ENCODE measurements at regions not wholly inside any gene's neighbourhood (a gene's known extent, or its start where the extent isn't known, plus 50 kb on each side); places are given as distances from the start of the nearest gene placed in this dataset.

GRCh38 chr5:165844571-165844970 lies 2339.2 kb downstream of the MAT2B start:
- H3K9me3 ChIP-seq (ENCODE audit: low read depth, low read length): no peaks in the 10 kb centered on the region
- H3K4me3 ChIP-seq: no peak overlapping the region
- H3K36me3 ChIP-seq (ENCODE audit: insufficient read depth, low read length): no peaks in the 10 kb centered on the region
- H3K9ac ChIP-seq (ENCODE audit: insufficient read length): no peak overlapping the region
- H3K27ac ChIP-seq: no peak overlapping the region
- TF ChIP-seq EZH2 (IDR thresholded peaks at IDR 0.05) (no peak), POLR2AphosphoS5 (IDR thresholded peaks at IDR 0.05; ENCODE audit: borderline replicate concordance, low read depth, low read length) (no peak), FOXP2 (optimal IDR thresholded peaks at IDR 0.05; ENCODE audit: control extremely low read depth, extremely low read length, insufficient read depth) (no peak)
- no peak for DNase-seq (ENCODE audit: low read depth, low spot score)

- no peak overlapping the region for H3K9ac ChIP-seq (ENCODE audit: insufficient read length)
- no peak for DNase-seq (ENCODE audit: low read depth, low spot score)
- no peaks in the 10 kb centered on the region for H3K36me3 ChIP-seq (ENCODE audit: insufficient read depth, low read length)
- TF ChIP-seq POLR2AphosphoS5 (IDR thresholded peaks at IDR 0.05; ENCODE audit: borderline replicate concordance, low read depth, low read length) (no peak), FOXP2 (optimal IDR thresholded peaks at IDR 0.05; ENCODE audit: control extremely low read depth, extremely low read length, insufficient read depth) (no peak), EZH2 (IDR thresholded peaks at IDR 0.05) (no peak)
- H3K27ac ChIP-seq: no peak overlapping the region
- no peaks in the 10 kb centered on the region for H3K9me3 ChIP-seq (ENCODE audit: low read depth, low read length)
- no peak overlapping the region for H3K4me3 ChIP-seq
Observed at GRCh38 chr5:165858118-165858517, 2352.7 kb downstream of the MAT2B start.

GRCh38 chr5:165859251-165859650 lies 2353.8 kb downstream of the MAT2B start:
- Histone ChIP-seq H3K36me3 (ENCODE audit: insufficient read depth, low read length) (no peaks in the 10 kb centered on the region), H3K9me3 (ENCODE audit: low read depth, low read length) (no peaks in the 10 kb centered on the region), H3K4me3 (no peak overlapping the region), H3K27ac (no peak overlapping the region), H3K9ac (ENCODE audit: insufficient read length) (no peak overlapping the region)
- no peak for DNase-seq (ENCODE audit: low read depth, low spot score)
- TF ChIP-seq POLR2AphosphoS5 (IDR thresholded peaks at IDR 0.05; ENCODE audit: borderline replicate concordance, low read depth, low read length) (no peak), EZH2 (IDR thresholded peaks at IDR 0.05) (no peak), FOXP2 (optimal IDR thresholded peaks at IDR 0.05; ENCODE audit: control extremely low read depth, extremely low read length, insufficient read depth) (no peak)

GRCh38 chr5:165863239-165863638 lies 2357.8 kb downstream of the MAT2B start:
- TF ChIP-seq FOXP2 (optimal IDR thresholded peaks at IDR 0.05; ENCODE audit: control extremely low read depth, extremely low read length, insufficient read depth) (no peak), EZH2 (IDR thresholded peaks at IDR 0.05) (no peak), POLR2AphosphoS5 (IDR thresholded peaks at IDR 0.05; ENCODE audit: borderline replicate concordance, low read depth, low read length) (no peak)
- no peak overlapping the region for H3K4me3 ChIP-seq
- no peak overlapping the region for H3K9ac ChIP-seq (ENCODE audit: insufficient read length)
- H3K36me3 ChIP-seq (ENCODE audit: insufficient read depth, low read length): no peaks in the 10 kb centered on the region
- no peak for DNase-seq (ENCODE audit: low read depth, low spot score)
- H3K27ac ChIP-seq: no peak overlapping the region
- no peaks in the 10 kb centered on the region for H3K9me3 ChIP-seq (ENCODE audit: low read depth, low read length)

GRCh38 chr5:165871291-165871690 lies 2365.9 kb downstream of the MAT2B start:
- Histone ChIP-seq H3K36me3 (ENCODE audit: insufficient read depth, low read length) (no peaks in the 10 kb centered on the region), H3K9me3 (ENCODE audit: low read depth, low read length) (no peaks in the 10 kb centered on the region), H3K4me3 (no peak overlapping the region), H3K9ac (ENCODE audit: insufficient read length) (no peak overlapping the region), H3K27ac (no peak overlapping the region)
- TF ChIP-seq POLR2AphosphoS5 (IDR thresholded peaks at IDR 0.05; ENCODE audit: borderline replicate concordance, low read depth, low read length): no peak
- TF ChIP-seq EZH2 (IDR thresholded peaks at IDR 0.05): no peak
- TF ChIP-seq FOXP2 (optimal IDR thresholded peaks at IDR 0.05; ENCODE audit: control extremely low read depth, extremely low read length, insufficient read depth): no peak
- no peak for DNase-seq (ENCODE audit: low read depth, low spot score)

DNA sequence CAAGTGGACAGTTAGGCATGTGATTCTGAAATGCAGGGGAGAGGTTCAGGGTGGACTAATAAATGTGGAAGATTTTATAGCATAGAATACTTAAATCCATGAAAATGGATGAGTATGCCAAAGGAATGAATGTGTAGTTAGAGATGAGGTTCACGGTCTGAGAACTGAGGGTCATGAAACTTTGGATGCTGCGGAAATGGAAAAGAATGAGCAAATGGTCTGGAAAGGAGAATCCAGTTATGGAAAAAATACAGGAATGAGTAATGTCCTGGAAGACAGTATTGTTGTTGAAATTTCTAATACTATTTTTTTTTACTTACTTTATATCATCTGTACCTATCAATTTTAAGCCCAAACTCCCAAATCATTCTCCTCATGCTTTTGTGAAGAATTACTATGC lies 2369.4 kb downstream of the MAT2B start:
- TF ChIP-seq POLR2AphosphoS5 (IDR thresholded peaks at IDR 0.05; ENCODE audit: borderline replicate concordance, low read depth, low read length): no peak
- TF ChIP-seq FOXP2 (optimal IDR thresholded peaks at IDR 0.05; ENCODE audit: control extremely low read depth, extremely low read length, insufficient read depth): no peak
- no peak for TF ChIP-seq EZH2 (IDR thresholded peaks at IDR 0.05)
- H3K4me3 ChIP-seq: no peak overlapping the region
- no peaks in the 10 kb centered on the region for H3K36me3 ChIP-seq (ENCODE audit: insufficient read depth, low read length)
- no peak overlapping the region for H3K27ac ChIP-seq
- DNase-seq (ENCODE audit: low read depth, low spot score): no peak
- no peak overlapping the region for H3K9ac ChIP-seq (ENCODE audit: insufficient read length)
- H3K9me3 ChIP-seq (ENCODE audit: low read depth, low read length): no peaks in the 10 kb centered on the region

GRCh38 chr5:165876538-165876937 lies 2371.1 kb downstream of the MAT2B start:
- TF ChIP-seq FOXP2 (optimal IDR thresholded peaks at IDR 0.05; ENCODE audit: control extremely low read depth, extremely low read length, insufficient read depth) (no peak), EZH2 (IDR thresholded peaks at IDR 0.05) (no peak), POLR2AphosphoS5 (IDR thresholded peaks at IDR 0.05; ENCODE audit: borderline replicate concordance, low read depth, low read length) (no peak)
- H3K36me3 ChIP-seq (ENCODE audit: insufficient read depth, low read length): no peaks in the 10 kb centered on the region
- no peak overlapping the region for H3K27ac ChIP-seq
- no peak overlapping the region for H3K9ac ChIP-seq (ENCODE audit: insufficient read length)
- no peak overlapping the region for H3K4me3 ChIP-seq
- no peak for DNase-seq (ENCODE audit: low read depth, low spot score)
- no peaks in the 10 kb centered on the region for H3K9me3 ChIP-seq (ENCODE audit: low read depth, low read length)

- Histone ChIP-seq H3K4me3 (no peak overlapping the region), H3K9ac (ENCODE audit: insufficient read length) (no peak overlapping the region), H3K36me3 (ENCODE audit: insufficient read depth, low read length) (no peaks in the 10 kb centered on the region), H3K9me3 (ENCODE audit: low read depth, low read length) (no peaks in the 10 kb centered on the region), H3K27ac (no peak overlapping the region)
- DNase-seq (ENCODE audit: low read depth, low spot score): no peak
- TF ChIP-seq POLR2AphosphoS5 (IDR thresholded peaks at IDR 0.05; ENCODE audit: borderline replicate concordance, low read depth, low read length) (no peak), FOXP2 (optimal IDR thresholded peaks at IDR 0.05; ENCODE audit: control extremely low read depth, extremely low read length, insufficient read depth) (no peak), EZH2 (IDR thresholded peaks at IDR 0.05) (no peak)
Observed at GRCh38 chr5:165877475-165877874, 2372.1 kb downstream of the MAT2B start.

DNA sequence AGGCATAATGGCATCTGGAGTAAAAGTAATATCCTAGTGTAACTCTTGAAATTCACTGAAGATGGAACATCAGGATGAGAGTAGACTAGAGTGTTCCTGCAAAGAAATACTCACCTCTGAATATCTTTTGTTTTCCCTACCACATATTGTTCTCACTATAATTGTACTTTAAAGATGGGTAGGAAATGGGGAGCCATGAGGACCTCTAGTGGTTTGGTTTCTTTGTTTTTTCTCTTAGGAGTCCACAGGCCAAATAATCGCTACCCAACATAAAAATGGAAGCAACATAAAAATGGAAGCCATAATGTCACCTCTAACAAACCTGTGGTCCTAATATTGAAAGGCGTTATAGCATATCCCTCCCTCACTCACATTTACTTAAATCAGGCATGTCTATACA lies 2375.8 kb downstream of the MAT2B start:
- Histone ChIP-seq H3K36me3 (ENCODE audit: insufficient read depth, low read length) (no peaks in the 10 kb centered on the region), H3K9ac (ENCODE audit: insufficient read length) (no peak overlapping the region), H3K4me3 (no peak overlapping the region), H3K9me3 (ENCODE audit: low read depth, low read length) (no peaks in the 10 kb centered on the region), H3K27ac (no peak overlapping the region)
- TF ChIP-seq POLR2AphosphoS5 (IDR thresholded peaks at IDR 0.05; ENCODE audit: borderline replicate concordance, low read depth, low read length) (no peak), EZH2 (IDR thresholded peaks at IDR 0.05) (no peak), FOXP2 (optimal IDR thresholded peaks at IDR 0.05; ENCODE audit: control extremely low read depth, extremely low read length, insufficient read depth) (no peak)
- DNase-seq (ENCODE audit: low read depth, low spot score): no peak
